OCI-LY3 (cell line): ENCODE measurements at regions not wholly inside any gene's neighbourhood (a gene's known extent, or its start where the extent isn't known, plus 50 kb on each side); places are given as distances from the start of the nearest gene placed in this dataset.

Source experiments
- H2AFZ ChIP-seq: fragments of 200-600, 300-600 bp; shearing (Covaris generic); 2 replicates; pipeline ENCODE4 v1.6.0; 2014; ENCODE audit warnings: antibody characterized with exemption, low read depth, low read length
- H3K27ac ChIP-seq: fragments of 200-600, 300-600 bp; sonication (generic); 2 replicates; pipeline ENCODE4 v1.5.1; 2014; ENCODE audit warnings: mild to moderate bottlenecking, low read length, moderate library complexity, mixed read lengths
- H3K27me3 ChIP-seq: fragments of 200-600, 300-600 bp; sonication (generic); 2 replicates; pipeline ENCODE4 v1.6.1; 2014; ENCODE audit warnings: low read depth, low read length, mixed read lengths
- H3K36me3 ChIP-seq: fragments of 200-600, 300-600 bp; sonication (generic); replicated peaks from 2 replicates; pipeline ENCODE3; 2014; ENCODE audit warnings: low read depth, low read length, mixed read lengths
- H3K4me1 ChIP-seq: fragments of 300-600, 200-600 bp; sonication (generic); 2 replicates; pipeline ENCODE4 v1.6.1; 2014; ENCODE audit warnings: low read length, mixed read lengths
- H3K4me2 ChIP-seq: fragments of 200-600, 300-600 bp; sonication (generic); 2 replicates; pipeline ENCODE4 v1.6.1; 2014; ENCODE audit warnings: low read length, mixed read lengths
- H3K4me3 ChIP-seq: fragments of 300-600, 200-600 bp; sonication (generic); 2 replicates; pipeline ENCODE4 v1.5.1; 2014; ENCODE audit warnings: antibody characterized with exemption, mild to moderate bottlenecking, low read length, moderate library complexity
- H3K79me2 ChIP-seq: fragments of 300-600, 200-600 bp; shearing (Covaris generic); 2 replicates; pipeline ENCODE4 v1.6.1; 2014; ENCODE audit warnings: mild to moderate bottlenecking, low read length, mixed read lengths
- H3K9ac ChIP-seq: fragments of 300-600, 200-600 bp; shearing (Covaris generic); 2 replicates; pipeline ENCODE4 v1.6.0; 2014; ENCODE audit warnings: mild to moderate bottlenecking, low read length, moderate library complexity
- H3K9me3 ChIP-seq: fragments of 200-600, 300-600 bp; shearing (Covaris generic); 2 replicates; pipeline ENCODE4 v1.6.1; 2014; ENCODE audit warnings: low read length, mixed read lengths; ENCODE audit not compliant: insufficient read depth
- H4K20me1 ChIP-seq: fragments of 200-600, 300-600 bp; sonication (generic); 2 replicates; pipeline ENCODE4 v1.6.1; 2016; ENCODE audit warnings: low read length, mixed read lengths; ENCODE audit not compliant: insufficient read depth
- EZH2phosphoT487 ChIP-seq: fragments of 200-600 bp; shearing (Covaris generic); IDR thresholded peaks from 2 replicates; pipeline ENCODE4 v1.6.1; 2018; ENCODE audit warnings: antibody characterized with exemption, mixed run types, low read depth
- TF ChIP-seq, protein P1 (sequence below): fragments of 200-600, 300-600 bp; sonication (generic); IDR thresholded peaks from 2 replicates; pipeline ENCODE4 v1.5.1; 2014; ENCODE audit warnings: antibody characterized with exemption, low read length, low read depth

DNA sequence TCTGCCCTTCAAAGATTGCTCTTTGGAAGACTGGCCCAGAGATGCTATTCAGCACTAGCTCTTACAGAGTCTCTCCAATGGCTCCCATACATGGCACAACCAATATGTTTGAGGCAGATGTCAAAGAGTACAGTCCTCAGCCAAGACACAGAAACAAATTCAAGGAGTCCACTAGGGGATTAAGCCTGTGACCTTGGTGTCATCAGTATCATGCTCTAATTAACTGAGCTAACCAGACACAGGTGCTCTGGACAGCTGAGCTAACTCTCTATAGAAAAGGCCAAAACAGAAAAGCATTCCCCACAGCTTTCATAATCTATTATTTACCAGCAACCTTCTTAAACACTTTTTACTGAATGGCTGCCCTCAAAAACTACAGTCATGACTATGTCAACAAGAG lies 666.0 kb upstream of the PLXNA2 start:
- no peak for TF ChIP-seq EZH2phosphoT487
- TF ChIP-seq, protein P1, sequence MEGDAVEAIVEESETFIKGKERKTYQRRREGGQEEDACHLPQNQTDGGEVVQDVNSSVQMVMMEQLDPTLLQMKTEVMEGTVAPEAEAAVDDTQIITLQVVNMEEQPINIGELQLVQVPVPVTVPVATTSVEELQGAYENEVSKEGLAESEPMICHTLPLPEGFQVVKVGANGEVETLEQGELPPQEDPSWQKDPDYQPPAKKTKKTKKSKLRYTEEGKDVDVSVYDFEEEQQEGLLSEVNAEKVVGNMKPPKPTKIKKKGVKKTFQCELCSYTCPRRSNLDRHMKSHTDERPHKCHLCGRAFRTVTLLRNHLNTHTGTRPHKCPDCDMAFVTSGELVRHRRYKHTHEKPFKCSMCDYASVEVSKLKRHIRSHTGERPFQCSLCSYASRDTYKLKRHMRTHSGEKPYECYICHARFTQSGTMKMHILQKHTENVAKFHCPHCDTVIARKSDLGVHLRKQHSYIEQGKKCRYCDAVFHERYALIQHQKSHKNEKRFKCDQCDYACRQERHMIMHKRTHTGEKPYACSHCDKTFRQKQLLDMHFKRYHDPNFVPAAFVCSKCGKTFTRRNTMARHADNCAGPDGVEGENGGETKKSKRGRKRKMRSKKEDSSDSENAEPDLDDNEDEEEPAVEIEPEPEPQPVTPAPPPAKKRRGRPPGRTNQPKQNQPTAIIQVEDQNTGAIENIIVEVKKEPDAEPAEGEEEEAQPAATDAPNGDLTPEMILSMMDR, result no peak
- Histone ChIP-seq H3K4me3 (no peak overlapping the region), H3K36me3 (no peaks in the 10 kb centered on the region)

DNA sequence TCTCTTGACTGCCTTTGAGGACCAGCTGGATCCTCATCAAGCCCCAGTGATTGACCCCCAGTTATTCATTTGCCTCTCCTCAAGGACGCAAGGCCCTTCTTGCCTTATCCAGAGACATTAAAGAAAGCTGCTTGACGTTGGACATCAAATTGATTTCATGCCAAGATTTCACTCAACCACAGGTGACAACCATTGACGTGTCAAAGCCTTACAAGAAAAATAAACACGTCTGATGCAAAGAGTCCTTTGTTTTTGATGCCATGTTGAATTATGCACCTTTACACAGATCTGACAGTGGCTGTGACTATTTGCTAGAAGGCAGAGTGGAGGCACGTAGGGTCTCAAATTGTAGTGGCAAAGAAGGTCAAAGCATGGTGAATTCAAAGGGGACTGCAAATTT lies 666.2 kb upstream of the CAMK1G start:
- H2AFZ ChIP-seq, result no peak overlapping the region
- TF ChIP-seq, protein P1, result no peak
- TF ChIP-seq EZH2phosphoT487, result no peak
- H3K79me2 ChIP-seq, result no peaks in the 10 kb centered on the region

More for the DNA sequence above, 666.0 kb upstream of the PLXNA2 start:
- Histone ChIP-seq H3K9me3 (no peaks in the 10 kb centered on the region), H3K4me1 (no peaks in the 10 kb centered on the region), H2AFZ (no peak overlapping the region), H3K9ac (no peak overlapping the region), H3K4me2 (no peak overlapping the region), H3K79me2 (no peaks in the 10 kb centered on the region), H3K27ac (no peak overlapping the region), H4K20me1 (no peaks in the 10 kb centered on the region), H3K27me3 (peaks cover 26% of the 10 kb centered on the region)

DNA sequence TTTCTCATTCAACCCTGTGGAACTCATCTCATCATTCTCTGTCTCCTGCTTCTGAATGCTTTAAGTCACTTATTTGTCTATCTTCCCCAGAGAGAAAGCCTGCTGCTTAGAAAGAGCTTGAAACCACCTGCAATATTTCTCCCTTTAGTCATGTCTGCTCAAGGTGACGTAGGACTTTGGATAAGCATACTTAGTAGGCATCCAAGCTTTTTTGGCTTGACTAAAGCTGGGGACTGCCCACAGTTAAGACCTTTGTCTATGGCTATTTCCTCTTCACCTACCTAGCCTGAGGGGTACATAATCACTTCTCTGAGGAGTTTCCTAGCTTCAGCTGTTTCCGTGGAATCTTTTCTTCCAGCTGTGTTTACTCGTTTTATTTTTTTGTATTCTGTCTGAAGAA lies 665.8 kb upstream of the CAMK1G start:
- no peak overlapping the region for H3K9ac ChIP-seq
- H3K9me3 ChIP-seq, result no peaks in the 10 kb centered on the region
- H3K4me2 ChIP-seq, result no peak overlapping the region
- H3K4me1 ChIP-seq, result no peaks in the 10 kb centered on the region
- no peaks in the 10 kb centered on the region for H4K20me1 ChIP-seq
- H3K27ac ChIP-seq, result no peak overlapping the region
- H2AFZ ChIP-seq, result no peak overlapping the region
- H3K36me3 ChIP-seq, result no peaks in the 10 kb centered on the region
- TF ChIP-seq, protein P1, result no peak
- TF ChIP-seq EZH2phosphoT487, result no peak
- H3K79me2 ChIP-seq, result no peaks in the 10 kb centered on the region
- no peak overlapping the region for H3K4me3 ChIP-seq
- peaks cover 4% of the 10 kb centered on the region; the same call in 1 of the 2 replicates for H3K27me3 ChIP-seq

More for the DNA sequence above, 666.2 kb upstream of the CAMK1G start:
- Histone ChIP-seq H3K9ac (no peak overlapping the region), H3K4me3 (no peak overlapping the region), H3K4me1 (no peaks in the 10 kb centered on the region), H4K20me1 (no peaks in the 10 kb centered on the region), H3K4me2 (no peak overlapping the region), H3K27ac (no peak overlapping the region), H3K9me3 (no peaks in the 10 kb centered on the region), H3K27me3 (peaks cover 4% of the 10 kb centered on the region; the same call in 1 of the 2 replicates), H3K36me3 (no peaks in the 10 kb centered on the region)

DNA sequence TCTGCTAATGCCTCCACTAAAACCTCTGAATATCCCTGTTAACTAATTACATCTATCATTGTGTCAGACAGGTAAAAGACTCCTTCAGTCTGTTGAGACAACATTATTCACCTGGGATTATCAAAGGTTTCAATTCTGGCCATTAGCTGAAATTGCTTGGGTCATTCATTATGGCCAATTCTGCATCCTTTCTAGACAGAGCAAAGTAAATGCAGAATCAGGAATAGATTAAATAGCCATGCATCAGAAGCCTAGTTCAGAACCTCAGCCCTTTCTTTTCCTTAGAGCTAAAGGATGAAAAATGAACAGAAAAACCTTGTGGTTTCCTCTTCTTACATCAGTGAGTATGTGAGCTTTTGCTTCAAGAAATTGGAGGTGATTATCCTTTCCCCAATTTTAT lies 665.4 kb upstream of the CAMK1G start:
- no peaks in the 10 kb centered on the region for H3K9me3 ChIP-seq
- TF ChIP-seq, protein P1, result no peak
- no peak for TF ChIP-seq EZH2phosphoT487
- no peak overlapping the region for H3K4me2 ChIP-seq
- H3K4me1 ChIP-seq, result no peaks in the 10 kb centered on the region
- H2AFZ ChIP-seq, result no peak overlapping the region
- H3K27me3 ChIP-seq, result peaks cover 4% of the 10 kb centered on the region; the same call in 1 of the 2 replicates
- no peak overlapping the region for H3K4me3 ChIP-seq
- no peaks in the 10 kb centered on the region for H3K36me3 ChIP-seq
- no peaks in the 10 kb centered on the region for H3K79me2 ChIP-seq
- no peaks in the 10 kb centered on the region for H4K20me1 ChIP-seq
- H3K27ac ChIP-seq, result no peak overlapping the region
- H3K9ac ChIP-seq, result no peak overlapping the region
